Retina (tissue), 1 donor: ENCODE measurements at regions not wholly inside any gene's neighbourhood (a gene's known extent, or its start where the extent isn't known, plus 50 kb on each side); places are given as distances from the start of the nearest gene placed in this dataset.

ENCODE experiments used
- DNase-seq: peaks from one replicate; pipeline ENCODE4 v3.0.0-alpha.2; 2016

- no peak for DNase-seq
Measured at GRCh38 chrX:145178268-145178667, 69.0 kb upstream of the SPANXN1 start.

GRCh38 chrX:145190801-145191389, 56.4 kb upstream of the SPANXN1 start:
- peak; percentile 19 for DNase-seq
